ENCODE measurements at regions not wholly inside any gene's neighbourhood (a gene's known extent, or its start where the extent isn't known, plus 50 kb on each side); places are given as distances from the start of the nearest gene placed in this dataset.

DNA sequence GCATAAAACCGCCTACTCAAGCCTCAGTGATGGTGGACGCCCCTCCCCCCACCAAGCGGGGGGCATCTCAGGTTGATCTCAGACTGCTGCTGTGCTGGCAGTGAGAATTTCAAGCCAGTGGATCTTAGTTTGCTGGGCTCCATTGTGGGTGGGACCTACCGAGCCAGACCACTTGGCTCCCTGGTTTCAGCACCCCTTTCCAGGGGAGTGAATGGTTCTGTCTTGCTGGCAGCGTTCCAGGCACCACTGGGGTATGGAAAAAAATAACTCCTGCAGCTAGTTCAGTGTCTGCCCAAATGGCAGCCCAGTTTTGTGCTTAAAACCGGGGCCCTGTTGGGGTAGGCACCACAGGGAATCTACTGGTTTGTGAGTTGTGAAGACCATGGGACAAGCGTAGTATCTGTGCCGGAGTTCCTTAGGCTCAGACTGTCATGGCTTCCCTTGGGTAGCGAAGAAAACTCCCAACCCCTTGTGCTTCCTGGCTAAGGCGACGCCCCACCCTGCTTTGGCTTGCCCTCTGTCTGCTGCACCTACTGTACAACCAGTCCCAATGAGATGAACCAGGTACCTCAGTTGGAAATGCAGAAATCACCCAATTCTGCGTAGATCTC, 1334.5 kb upstream of the ADGRB3 start:
- no peak for DNase-seq

GRCh38 chr6:67292169-67292568, 1342.9 kb upstream of the ADGRB3 start:
- DNase-seq: no peak

DNA sequence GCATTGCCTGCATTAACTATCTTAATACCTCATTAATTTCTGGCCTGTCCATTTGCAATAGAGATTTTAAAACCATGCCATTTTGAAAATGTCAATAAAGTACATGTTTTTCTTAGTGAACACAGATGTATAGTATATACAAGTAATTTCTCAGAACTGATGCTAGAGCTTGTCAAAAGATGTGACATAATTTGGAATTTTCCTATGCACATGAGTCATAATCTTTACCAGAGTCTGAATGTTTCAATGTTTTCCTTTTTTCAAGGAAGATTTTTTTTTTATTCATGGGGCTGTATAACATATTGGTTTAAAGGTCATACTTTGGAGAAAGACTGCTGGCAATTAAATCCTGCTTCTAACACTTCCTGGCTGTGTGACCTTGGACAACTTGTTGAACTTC, 1347.5 kb upstream of the ADGRB3 start:
- DNase-seq: no peak

DNA sequence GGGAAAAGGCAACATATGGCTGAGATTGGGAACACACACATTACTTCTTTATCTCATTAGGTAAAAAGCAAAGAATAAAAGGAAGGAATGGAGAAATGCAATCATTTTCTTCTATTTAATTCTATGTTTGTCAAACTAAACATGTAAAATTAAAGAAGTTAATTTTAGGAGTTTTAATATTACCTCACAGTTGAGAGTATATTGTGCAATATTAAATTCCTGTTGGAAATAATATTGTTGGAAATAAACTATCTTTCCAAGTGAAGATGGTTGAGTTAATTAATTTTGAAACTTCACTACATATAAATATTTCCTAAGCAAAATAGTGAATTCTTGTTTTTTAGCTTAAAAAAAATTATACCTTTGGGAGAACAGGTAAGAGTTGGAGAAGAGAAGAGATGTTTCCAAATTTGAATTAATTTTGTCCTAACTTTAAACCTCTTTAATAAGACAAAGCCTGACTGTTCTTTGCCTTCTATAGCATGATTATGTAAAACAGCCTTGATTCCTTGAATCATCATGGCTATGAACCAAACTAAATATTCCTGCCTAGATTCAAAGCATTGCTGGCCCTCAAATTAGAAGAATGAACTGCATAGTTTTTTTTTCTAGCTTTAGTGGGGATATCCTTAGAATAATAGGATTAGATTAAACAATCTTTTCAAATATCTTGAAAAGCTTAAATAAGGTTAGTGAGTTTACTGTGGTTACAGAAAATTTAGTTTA, 1349.1 kb upstream of the ADGRB3 start:
- DNase-seq: no peak

- DNase-seq: no peak
Measured at GRCh38 chr6:67277312-67277711, 1357.8 kb upstream of the ADGRB3 start.

DNA sequence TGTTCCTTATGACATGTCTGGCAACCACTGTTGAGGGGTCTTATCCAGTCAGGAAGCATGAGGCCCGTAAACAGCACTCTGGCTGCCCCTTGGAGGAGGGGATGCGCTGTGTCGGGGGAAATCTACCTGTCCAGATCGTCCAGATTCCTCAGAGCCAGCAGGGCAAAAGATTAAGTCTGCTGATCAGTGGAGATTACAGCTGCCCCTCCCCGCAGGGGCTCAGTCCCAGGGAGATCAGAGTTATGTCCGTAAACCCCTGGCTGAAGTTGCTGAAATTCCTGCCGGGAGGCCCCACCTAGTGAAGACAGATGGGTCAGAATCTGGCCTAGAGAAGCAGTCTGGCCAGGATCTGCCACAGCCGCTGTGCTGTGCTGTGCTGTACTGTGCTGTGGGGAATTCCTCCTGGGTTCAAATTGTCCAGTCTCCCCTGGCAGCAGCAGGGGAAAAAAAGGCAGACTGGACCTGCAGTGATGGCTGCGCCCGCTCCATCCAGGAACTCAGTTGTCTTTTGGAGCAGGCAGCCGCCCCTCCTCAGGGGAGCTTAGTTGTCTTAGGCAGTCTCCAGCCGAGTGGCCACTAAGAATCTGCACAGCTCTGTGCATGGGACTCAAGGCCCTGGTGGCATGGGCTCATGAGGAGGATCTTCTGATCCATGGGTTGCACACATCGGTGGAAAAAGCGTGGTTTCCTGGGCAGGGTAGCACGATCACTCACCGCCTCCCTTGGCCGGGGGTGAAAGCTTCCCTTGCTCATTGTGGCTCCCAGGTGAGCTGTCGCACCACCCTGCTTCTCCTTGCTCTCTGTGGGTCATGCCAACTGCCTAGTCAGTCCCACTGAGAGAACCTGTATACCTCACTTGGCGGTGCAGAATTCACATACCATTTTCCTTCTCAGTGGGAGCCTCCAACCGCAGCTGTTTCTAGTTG, 1368.8 kb upstream of the ADGRB3 start:
- DNase-seq: no peak

- no peak for DNase-seq
Measured at GRCh38 chr6:67252663-67253062, 1382.4 kb upstream of the ADGRB3 start.

DNA sequence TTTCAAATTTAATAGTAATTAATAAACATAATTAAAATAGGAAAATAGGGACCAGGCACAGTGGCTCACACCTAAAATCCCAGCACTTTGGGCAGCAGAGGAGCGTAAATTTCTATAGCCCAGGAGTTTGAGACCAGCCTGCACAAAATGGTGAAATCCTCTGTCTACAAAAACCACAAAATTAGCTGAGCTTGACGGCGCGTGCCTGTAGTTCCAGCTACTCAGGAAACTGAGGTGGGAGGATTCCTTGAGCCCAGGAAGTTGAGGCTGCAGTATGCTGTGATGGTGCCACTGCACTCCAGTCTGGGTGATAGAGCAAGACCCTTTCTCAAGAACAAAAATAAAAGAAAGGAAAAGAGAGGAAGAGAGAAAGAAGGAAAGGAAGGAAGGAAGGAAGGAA, 1387.0 kb upstream of the ADGRB3 start:
- no peak for DNase-seq

GRCh38 chr6:67244037-67244436, 1391.0 kb upstream of the ADGRB3 start:
- DNase-seq: no peak

DNA sequence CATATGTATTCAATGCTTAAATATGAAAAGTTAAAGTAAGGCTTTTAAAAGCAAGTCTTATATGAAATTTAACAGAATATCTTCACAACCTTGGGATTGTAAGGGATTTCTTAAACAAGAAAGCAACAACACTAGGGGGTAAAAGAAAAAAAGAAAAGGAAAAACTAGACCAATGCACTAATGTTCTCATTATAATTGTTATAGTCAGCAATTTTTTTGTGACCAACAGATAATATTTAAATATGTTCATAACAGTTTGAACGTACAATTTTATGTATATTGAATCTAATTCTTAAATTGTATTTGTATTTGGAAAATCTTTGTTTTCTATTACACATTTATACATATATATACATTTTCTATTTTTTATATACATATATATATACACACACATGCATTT, 1397.8 kb upstream of the ADGRB3 start:
- DNase-seq: no peak

DNA sequence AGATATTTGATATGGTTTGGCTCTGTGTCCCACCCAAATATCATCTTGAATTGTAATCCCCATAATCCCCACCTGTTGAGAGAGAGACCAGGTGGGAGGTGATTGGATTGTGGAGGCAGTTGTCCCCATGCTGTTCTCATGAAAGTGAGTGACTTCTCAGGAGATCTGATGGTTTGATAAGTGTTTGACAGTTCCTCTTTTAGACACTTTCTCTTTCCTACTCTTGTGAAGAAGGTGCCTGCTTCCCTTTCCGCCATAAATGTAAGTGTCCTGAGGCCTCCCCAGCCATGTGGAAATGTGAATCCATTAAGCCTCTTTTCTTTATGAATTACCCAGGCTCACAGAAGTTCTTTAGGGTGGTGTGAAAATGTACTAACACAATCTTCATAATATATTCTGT, 1404.0 kb upstream of the ADGRB3 start:
- DNase-seq: no peak

GRCh38 chr6:67224989-67225388, 1410.1 kb upstream of the ADGRB3 start:
- DNase-seq: no peak

DNA sequence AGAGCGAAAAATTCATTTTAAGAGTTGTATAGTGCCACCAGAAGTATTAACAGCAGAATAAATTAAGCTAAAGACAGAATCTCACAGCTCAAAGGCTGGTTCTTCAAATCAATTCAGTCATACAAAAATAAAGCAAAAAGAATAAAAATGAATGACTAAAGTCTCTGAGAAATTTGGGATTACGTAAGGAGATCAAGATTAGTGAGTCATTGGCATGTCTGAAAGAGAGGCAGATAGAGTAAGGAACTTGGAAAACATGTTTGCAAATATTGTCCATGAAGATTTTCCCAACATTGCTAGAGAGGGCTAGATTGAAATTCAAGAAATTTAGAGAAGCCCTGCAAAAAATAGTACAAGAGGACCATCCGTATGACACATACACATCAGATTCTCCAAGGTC, 1413.9 kb upstream of the ADGRB3 start:
- DNase-seq: no peak

GRCh38 chr6:67219346-67219745, 1415.7 kb upstream of the ADGRB3 start:
- DNase-seq: no peak

DNA sequence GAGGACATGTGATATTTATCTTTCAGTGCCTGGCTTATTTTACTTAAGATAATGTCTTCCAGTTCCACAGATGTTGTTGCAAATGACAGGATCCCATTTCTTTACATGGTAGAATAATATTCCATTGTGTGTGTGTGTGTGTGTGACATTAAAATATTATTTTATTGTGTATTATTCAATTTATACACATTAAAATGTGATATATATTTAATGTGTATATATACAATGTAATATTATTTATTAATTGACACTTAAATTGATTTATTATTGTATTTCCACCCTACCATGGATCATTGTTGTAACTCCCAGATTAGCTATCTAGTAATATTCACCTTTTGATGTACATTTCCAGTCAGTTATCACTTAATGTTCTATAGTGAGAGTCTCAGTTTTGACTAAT, 1422.5 kb upstream of the ADGRB3 start:
- DNase-seq: no peak

- no peak for DNase-seq
Measured at GRCh38 chr6:67210450-67210849, 1424.6 kb upstream of the ADGRB3 start.

- no peak for DNase-seq
Measured at GRCh38 chr6:67201563-67201962, 1433.5 kb upstream of the ADGRB3 start.

DNA sequence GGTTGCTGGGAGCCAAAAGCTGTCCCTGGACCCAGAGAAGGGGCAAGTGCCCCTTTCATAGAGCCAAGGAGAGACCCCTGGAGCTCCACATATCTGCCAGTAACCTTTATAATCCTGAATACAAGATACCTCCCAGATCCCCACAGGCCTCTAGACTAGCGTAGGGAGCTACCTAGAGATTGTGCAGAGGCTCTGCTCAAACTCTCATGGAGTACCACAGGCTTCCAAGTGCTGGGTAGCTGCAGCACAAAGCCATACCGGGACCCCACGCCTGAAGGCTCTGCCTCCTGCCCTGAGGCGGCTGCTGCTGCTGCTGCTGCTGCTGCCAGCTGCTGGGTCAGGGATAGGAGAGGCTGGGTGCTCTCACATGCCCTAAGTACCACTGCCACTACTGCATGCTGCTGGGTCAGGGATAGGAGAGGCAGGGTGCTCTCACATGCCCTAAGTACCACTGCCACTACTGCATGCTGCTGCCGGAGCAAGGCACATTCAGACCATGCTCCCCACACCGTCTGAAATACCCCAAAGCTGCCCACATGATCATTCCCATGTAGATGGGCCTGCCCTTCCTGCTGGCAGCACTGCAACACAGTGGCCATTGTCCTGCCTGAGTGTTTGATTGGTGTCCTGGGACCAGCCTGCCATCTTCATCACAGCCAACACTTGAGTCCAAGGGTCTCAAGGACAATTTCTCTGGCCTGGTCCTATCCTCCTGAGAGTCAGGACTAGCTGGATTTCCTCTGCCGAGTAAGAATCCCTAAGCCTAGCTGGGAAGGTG, 1434.3 kb upstream of the ADGRB3 start:
- no peak for DNase-seq

- DNase-seq: no peak
Measured at GRCh38 chr6:67199425-67199824, 1435.7 kb upstream of the ADGRB3 start.

DNA sequence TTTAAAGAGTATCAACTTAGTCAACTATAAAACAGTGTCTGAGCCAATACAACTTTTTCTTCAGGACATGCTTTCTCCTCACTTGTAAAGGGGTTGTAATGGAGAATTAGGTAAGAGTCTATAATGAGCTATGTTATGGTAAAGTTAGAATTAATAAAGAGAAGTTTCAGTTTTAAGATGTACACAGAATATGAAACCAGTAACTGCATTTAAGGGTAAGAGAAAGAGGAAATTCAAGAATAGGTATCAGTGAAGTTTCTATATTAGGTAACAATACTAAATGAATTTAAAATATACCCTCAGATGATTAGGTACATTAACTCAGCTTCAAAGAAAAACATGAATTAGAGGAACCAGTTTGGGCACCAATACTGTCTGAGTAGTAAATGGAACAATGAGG, 1444.3 kb upstream of the ADGRB3 start:
- no peak for DNase-seq

- no peak for DNase-seq
Measured at GRCh38 chr6:67184405-67184804, 1450.7 kb upstream of the ADGRB3 start.

DNA sequence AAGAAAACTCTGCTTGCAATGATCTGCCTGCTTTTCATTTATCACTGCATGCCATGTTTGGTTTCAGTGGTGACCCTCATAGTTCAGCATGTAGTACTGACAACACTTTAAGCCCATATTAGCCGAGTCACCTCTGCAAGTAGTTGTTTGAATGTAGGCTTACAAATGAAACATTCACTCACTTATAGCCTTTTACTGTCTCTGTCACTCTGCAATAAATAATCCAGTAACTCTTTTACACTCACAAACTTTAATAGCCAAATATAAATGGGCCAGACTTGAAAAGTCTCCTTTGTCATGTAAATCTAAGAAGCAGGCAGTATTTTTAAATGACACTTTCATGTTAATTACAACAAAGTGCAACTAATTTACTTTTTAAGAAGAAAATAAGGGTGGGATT, 1460.0 kb upstream of the ADGRB3 start:
- no peak for DNase-seq

- DNase-seq: no peak
Measured at GRCh38 chr6:67165606-67166005, 1458.6 kb upstream of the EYS start.

Measured in SW 1271 (cell line).